ENCODE measurements at regions not wholly inside any gene's neighbourhood (a gene's known extent, or its start where the extent isn't known, plus 50 kb on each side); places are given as distances from the start of the nearest gene placed in this dataset.

DNA sequence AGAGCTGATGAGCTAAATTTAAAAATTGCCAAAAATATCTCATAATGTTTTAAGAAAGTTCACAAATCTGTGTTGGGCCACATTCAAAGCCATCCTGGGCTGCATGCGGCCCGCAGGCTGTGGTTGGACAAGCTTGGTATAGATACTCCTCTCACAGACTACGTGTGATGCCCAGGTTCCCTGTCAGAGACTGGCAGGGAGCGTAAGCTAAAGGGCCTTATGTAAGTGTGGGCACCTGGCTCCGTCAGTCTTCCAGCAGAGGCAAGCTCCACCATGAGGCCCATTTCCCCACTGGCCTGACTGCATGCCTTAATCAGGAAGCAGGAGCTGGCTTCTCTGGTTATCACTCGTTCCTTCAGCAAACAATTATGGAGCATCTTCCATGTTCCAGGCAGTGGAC, 200.2 kb downstream of the FOXO1 start:
- no peak for DNase-seq

- DNase-seq: no peak
Measured at GRCh38 chr13:40468227-40468838, 198.1 kb downstream of the FOXO1 start.

GRCh38 chr13:40469581-40470310, 196.7 kb downstream of the FOXO1 start:
- no peak for DNase-seq

DNA sequence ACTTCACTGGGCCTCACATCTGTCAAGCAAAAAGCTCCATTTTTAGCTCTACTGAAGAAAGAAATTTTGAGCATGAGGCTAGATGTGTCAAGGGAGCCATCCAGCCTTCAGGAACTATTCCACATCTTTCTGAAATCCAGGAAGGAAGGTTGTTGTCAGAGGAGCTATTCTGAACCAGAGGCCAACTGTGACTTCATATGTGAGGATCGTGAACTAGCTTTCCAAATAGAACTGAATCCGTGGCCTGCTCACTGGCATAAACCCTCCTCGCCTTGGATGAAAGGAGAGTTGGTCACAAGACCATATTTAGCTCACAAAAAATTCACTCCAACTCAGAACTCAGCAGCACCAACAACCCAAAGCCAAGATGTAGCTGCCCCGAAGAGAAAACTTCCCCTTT, 195.8 kb downstream of the FOXO1 start:
- DNase-seq: no peak

GRCh38 chr13:40471076-40471475, 195.4 kb downstream of the FOXO1 start:
- no peak for DNase-seq

DNA sequence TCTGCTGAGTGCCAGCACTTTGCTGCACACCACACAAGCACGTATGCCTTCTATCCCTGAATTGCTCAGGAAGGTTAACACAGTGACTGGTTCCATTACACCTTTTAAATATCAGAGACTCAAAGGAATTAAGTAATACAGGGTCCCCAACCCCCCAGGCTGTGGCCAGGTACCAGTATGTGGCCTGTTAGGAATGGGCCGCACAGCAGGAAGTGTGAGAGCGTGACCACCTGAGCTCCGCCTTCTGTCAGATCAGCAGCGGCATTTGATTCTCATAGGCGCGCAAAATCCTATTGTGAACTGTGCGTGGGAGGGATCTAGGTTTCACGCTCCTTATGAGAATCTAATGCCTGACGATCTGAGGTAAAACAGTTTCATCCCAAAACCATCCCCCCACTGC, 194.5 kb downstream of the FOXO1 start:
- no peak for DNase-seq

GRCh38 chr13:40472427-40473220, 193.8 kb downstream of the FOXO1 start:
- no peak for DNase-seq

GRCh38 chr13:40475617-40476016, 190.8 kb downstream of the FOXO1 start:
- no peak for DNase-seq

- DNase-seq: peak; percentile 92
Measured at GRCh38 chr13:40476175-40476958, 190.1 kb downstream of the FOXO1 start.

GRCh38 chr13:40477623-40478608, 188.5 kb downstream of the FOXO1 start:
- peak; percentile 27 for DNase-seq

DNA sequence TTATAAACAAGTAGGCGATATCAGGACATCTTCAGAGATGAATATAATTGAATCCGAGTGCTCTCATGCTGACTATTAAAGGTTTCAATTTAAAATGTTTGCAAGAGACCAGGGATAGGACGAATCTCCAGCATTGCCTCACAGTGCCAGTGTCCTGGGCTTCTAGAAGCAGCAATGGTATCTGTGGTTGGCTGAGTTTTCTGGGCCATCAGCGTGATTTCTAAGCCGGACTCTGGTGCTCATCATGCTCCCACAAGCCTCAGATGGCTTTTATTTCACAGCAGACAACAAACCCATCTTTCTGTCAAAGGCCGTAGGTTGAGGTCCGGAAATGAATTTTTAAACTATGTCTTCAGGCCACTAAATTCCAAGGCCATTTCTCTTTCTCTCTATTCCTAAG, 187.7 kb downstream of the FOXO1 start:
- DNase-seq: no peak

GRCh38 chr13:40479196-40479845, 187.1 kb downstream of the FOXO1 start:
- no peak for DNase-seq

DNA sequence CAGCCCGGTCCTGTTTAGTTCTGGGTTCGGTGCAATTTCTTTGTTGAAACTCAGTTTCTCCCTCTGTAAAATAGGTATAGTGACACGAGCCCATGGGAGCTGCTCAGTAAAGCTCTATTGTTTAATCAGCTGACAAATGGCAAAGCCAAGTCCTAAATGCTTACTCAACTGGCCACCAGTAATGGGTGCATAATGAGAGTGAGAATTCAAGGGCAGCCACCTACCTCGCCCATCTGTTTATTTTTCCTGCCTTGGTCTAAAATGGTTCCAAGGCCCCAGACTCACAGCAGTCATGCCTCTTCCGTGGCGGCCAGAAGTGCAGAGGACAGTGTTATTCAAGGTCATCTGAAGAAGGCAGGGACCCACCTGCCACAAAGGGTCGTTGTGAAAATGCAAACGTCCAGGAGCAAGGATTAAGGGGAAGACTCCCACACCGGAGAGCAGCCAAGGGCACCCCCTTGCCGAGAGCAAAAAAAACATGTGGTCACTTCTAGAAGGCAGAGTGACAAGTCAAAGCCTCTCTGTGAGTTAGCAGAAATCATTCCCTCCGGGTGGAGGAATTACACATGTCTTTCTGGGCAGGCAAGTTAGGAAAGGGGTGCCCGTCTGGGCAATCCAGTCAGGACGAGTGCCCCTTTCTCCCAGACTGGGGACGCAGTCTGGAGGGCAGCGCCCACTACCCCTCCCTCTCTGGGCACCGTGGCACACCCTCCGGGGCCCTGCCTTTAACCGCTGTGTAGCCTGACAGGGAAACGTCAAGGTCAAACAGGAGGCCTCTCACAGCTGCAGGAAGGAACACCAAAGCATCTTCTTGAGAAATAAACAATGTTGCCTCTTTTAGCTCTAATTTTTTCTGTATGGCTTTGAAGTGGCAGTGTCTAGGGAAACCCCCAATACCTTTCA, 186.2 kb downstream of the FOXO1 start:
- DNase-seq: no peak

DNA sequence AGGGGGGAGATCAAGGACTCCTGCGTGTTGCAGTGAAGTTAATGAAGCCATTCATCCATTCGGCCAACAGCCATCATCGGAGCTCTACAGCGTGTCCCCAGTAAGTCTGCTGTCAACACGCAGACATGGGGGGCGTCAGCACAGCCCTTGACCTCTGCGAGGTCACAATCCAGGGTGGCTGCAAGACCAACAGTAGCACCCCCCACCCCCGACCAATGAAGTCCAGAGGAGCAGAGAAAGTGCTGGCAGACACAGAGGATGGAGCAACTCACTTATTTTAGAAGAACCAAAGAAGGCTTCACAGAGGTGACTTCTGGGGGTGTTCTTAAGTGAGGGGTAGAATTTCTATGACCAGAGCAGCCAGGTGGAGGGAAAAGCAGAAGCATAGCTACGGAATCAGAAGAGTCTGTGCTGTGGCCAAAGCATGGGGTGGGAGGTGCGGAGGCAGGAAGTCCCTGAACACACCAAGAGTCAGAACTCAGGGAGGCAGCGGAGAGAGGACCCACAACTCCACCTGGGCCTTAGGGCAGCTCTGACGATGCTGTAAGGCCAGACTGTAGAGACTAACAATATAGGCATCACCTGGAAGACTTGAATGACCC, 185.4 kb downstream of the FOXO1 start:
- no peak for DNase-seq

- DNase-seq: no peak
Measured at GRCh38 chr13:40483601-40484000, 182.8 kb downstream of the FOXO1 start.

GRCh38 chr13:40484101-40484800, 182.2 kb downstream of the FOXO1 start:
- no peak for DNase-seq

DNA sequence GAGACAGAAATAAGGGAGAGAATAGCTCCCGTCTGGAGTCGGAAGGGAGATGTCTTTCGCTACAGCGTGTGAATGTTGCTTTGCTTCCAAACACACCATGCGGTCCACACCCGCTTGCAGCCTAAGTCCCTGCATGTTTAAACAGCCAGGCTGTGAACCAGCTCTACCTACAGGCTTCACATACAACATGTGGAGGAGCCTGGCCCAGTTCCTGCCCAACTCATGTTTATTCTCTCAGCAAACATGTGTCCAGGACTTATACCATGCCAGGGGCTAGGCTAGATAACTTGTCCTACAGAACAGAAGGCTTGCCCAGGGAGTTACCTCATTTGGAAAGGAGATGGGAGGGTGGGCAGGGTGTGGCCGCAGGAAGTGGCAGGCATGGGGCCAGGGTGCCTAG, 181.5 kb downstream of the FOXO1 start:
- DNase-seq: no peak

DNA sequence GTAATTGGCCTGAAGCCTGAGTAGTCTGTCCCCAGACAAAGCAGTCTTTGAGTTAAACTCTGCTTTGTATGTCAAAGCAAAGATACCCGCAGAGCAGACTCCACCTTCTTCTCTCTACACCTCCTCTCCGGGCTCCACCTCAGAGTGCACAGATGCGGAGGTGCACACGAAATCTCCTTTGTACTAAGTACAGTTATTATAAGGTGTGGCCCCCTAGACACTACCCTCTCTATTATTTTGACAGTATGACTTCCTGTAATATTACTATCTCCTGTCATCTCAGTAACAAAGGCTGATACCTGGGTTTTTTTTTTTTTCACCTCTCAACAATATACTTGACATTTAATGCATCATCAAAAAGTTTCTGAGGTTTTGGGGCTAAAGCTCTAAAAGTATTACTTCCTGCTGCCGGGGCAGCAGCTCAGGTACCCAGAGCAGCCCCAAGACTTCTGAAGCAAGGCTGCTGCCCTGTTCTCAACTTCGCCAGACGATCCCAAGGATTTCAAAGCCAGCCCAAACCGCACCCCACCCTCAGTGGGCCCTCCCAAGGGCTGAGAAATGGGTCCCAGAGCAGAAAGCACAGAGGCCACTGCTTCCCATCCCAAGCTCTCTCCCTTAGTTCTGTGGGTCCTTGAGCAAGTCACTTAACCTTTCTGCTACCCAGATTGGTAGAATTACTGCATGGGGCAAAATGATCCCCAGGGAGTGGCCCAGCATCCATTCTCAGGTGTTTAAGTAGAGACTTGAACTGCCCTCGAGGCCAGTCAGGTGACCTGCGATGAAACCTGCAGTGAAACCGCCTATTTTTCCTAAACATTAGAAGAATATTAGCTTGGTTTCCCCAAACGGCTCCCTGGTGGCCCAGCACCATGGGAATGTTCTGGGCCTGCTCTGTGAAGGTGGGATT, 180.6 kb downstream of the FOXO1 start:
- DNase-seq: no peak

Measured in fibroblast of skin of back (primary cell).